OCI-LY1 (cell line): ENCODE measurements at regions not wholly inside any gene's neighbourhood (a gene's known extent, or its start where the extent isn't known, plus 50 kb on each side); places are given as distances from the start of the nearest gene placed in this dataset.

ENCODE experiments used
- H2AFZ ChIP-seq: fragments of 200-600 bp; sonication (generic), shearing (Covaris generic); 2 replicates; pipeline ENCODE4 v1.6.0; 2014; ENCODE audit warnings: antibody characterized with exemption, mild to moderate bottlenecking, low read length
- H3F3A ChIP-seq: fragments of 200-600 bp; sonication (generic), shearing (Covaris generic); 2 replicates; pipeline ENCODE4 v1.6.0; 2014; ENCODE audit warnings: mild to moderate bottlenecking, antibody characterized with exemption, low read length, moderate library complexity; ENCODE audit not compliant: insufficient read depth
- H3K27ac ChIP-seq: fragments of 200-600 bp; sonication (generic); 2 replicates; pipeline ENCODE4 v1.5.1; 2014; ENCODE audit warnings: low read length, mixed run types, mild to moderate bottlenecking, low read depth; ENCODE audit not compliant: poor library complexity, severe bottlenecking
- H3K27me3 ChIP-seq: fragments of 200-600 bp; sonication (generic); 2 replicates; pipeline ENCODE4 v1.6.0; 2014; ENCODE audit warnings: antibody characterized with exemption, mild to moderate bottlenecking, low read length, moderate library complexity; ENCODE audit not compliant: insufficient read depth
- H3K36me3 ChIP-seq: fragments of 200-600 bp; sonication (generic); 2 replicates; pipeline ENCODE4 v1.6.1; 2014; ENCODE audit warnings: mild to moderate bottlenecking, antibody characterized with exemption, low read length, moderate library complexity, mixed read lengths; ENCODE audit not compliant: insufficient read depth
- H3K4me1 ChIP-seq: fragments of 200-600 bp; sonication (generic); 2 replicates; pipeline ENCODE4 v1.5.1; 2014; ENCODE audit warnings: mild to moderate bottlenecking, low read length, moderate library complexity; ENCODE audit not compliant: insufficient read depth, severe bottlenecking
- H3K4me2 ChIP-seq: fragments of 200-600 bp; sonication (generic), shearing (Covaris generic); 2 replicates; pipeline ENCODE4 v1.6.1; 2014; ENCODE audit warnings: low read length
- H3K4me3 ChIP-seq: fragments of 200-600 bp; sonication (generic); 2 replicates; pipeline ENCODE4 v1.5.1; 2014; ENCODE audit warnings: low read length, low read depth, mild to moderate bottlenecking, mixed read lengths; ENCODE audit not compliant: poor library complexity, severe bottlenecking
- H3K79me2 ChIP-seq: fragments of 200-600 bp; shearing (Covaris generic); 2 replicates; pipeline ENCODE4 v1.6.1; 2016; ENCODE audit warnings: mixed run types, low read length, mixed read lengths; ENCODE audit not compliant: insufficient read depth
- H3K9ac ChIP-seq: fragments of 200-600 bp; sonication (generic), shearing (Covaris generic); 2 replicates; pipeline ENCODE4 v1.6.1; 2014; ENCODE audit warnings: mild to moderate bottlenecking, low read length, mixed read lengths
- H3K9me2 ChIP-seq: fragments of 200-600 bp; sonication (generic), shearing (Covaris generic); 2 replicates; pipeline ENCODE4 v1.6.1; 2014; ENCODE audit warnings: low read depth, mild to moderate bottlenecking, low read length, mixed read lengths
- H3K9me3 ChIP-seq: fragments of 200-600 bp; shearing (Covaris generic); 2 replicates; pipeline ENCODE4 v1.6.1; 2014; ENCODE audit warnings: low read length, mixed read lengths
- H4K20me1 ChIP-seq: fragments of 200-600 bp; sonication (generic), shearing (Covaris generic); 2 replicates; pipeline ENCODE4 v1.6.0; 2016; ENCODE audit warnings: mild to moderate bottlenecking, low read length; ENCODE audit not compliant: insufficient read depth
- CTCF ChIP-seq: fragments of 200-600 bp; sonication (generic), shearing (Covaris generic); IDR thresholded peaks from 2 replicates; pipeline ENCODE4 v1.5.1; 2017; ENCODE audit warnings: mild to moderate bottlenecking, antibody characterized with exemption, low read length, moderate library complexity, mixed read lengths
- EZH2 ChIP-seq: fragments of 200-600 bp; sonication (generic), shearing (Covaris generic); IDR thresholded peaks from 2 replicates; pipeline ENCODE4 v1.8.0; 2017; ENCODE audit warnings: borderline replicate concordance, mixed run types, mild to moderate bottlenecking, antibody characterized with exemption, low read length, moderate library complexity, mixed read lengths

DNA sequence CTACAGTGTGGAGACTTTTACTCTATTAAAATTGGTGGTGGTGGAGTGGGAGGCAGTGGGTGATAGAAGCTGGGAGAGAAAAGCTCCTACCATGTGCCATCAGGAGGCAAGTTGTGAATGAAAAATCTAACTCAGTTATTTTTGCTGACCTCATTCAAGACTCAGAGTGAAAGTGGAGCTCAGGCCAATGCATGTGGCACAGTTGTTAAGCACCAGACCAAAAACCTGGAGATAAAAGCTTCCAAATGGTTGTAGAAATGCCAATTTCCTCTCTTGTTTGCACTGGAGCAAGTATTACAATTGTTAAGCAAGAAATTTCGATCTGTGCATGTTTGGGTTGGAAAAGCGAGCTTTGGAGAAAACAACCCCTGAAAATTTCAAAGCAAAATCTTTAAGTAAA, 81.5 kb upstream of the PRICKLE2 start:
- no peaks in the 10 kb centered on the region for H3K9me3 ChIP-seq
- H2AFZ ChIP-seq: no peak overlapping the region
- no peaks in the 10 kb centered on the region for H3K79me2 ChIP-seq
- 0 out of 2 replicates have a peak, but pooled peaks cover 3% of the 10 kb centered on the region for H3K27me3 ChIP-seq
- H3F3A ChIP-seq: no peaks in the 10 kb centered on the region
- no peak overlapping the region for H3K4me3 ChIP-seq
- TF ChIP-seq EZH2: no peak
- TF ChIP-seq CTCF: no peak
- no peaks in the 10 kb centered on the region for H3K36me3 ChIP-seq
- no peak overlapping the region for H3K4me2 ChIP-seq
- no peaks in the 10 kb centered on the region for H4K20me1 ChIP-seq
- H3K4me1 ChIP-seq: no peaks in the 10 kb centered on the region
- no peak overlapping the region for H3K27ac ChIP-seq
- H3K9me2 ChIP-seq: no peaks in the 10 kb centered on the region
- no peak overlapping the region for H3K9ac ChIP-seq

- no peaks in the 10 kb centered on the region for H3F3A ChIP-seq
- no peak overlapping the region for H2AFZ ChIP-seq
- H3K79me2 ChIP-seq: no peaks in the 10 kb centered on the region
- H3K36me3 ChIP-seq: no peaks in the 10 kb centered on the region
- H3K27me3 ChIP-seq: 0 out of 2 replicates have a peak, but pooled peaks cover 3% of the 10 kb centered on the region
- H3K9me3 ChIP-seq: no peaks in the 10 kb centered on the region
- no peaks in the 10 kb centered on the region for H4K20me1 ChIP-seq
- H3K9me2 ChIP-seq: no peaks in the 10 kb centered on the region
- no peak overlapping the region for H3K4me2 ChIP-seq
- H3K4me3 ChIP-seq: no peak overlapping the region
- no peak overlapping the region for H3K9ac ChIP-seq
- H3K4me1 ChIP-seq: no peaks in the 10 kb centered on the region
- no peak overlapping the region for H3K27ac ChIP-seq
- TF ChIP-seq CTCF: no peak
- TF ChIP-seq EZH2: no peak
Measured at GRCh38 chr3:64305731-64306130, 80.5 kb upstream of the PRICKLE2 start.

DNA sequence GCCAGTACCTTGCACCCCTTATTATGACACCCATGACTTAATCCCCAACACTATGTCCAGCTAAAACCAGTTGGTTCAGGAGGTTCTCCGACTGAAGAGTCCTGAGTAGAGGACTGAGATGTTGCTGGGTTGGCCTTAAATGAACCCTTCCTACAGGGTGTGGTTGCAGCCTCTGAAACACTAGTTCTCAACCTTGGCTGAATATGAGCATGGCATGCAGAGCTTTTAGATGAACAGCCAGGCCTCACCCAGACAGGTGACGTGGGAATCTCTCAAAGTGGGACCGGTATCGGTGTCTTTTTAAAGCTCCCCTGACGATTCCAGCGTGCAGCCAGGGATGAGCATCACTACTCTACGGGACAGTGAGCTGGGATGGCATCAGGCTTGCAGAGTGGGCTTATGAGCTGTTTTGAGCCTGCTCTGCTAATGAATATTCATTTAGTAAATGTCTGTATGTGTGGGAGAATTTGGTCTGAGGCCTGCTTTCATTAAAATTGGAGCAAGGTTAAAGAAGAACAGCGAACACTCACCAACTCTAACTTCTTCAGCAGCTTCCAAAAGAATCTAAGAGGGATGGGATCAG, 79.7 kb upstream of the PRICKLE2 start:
- Histone ChIP-seq H3K9ac (no peak overlapping the region), H3K79me2 (no peaks in the 10 kb centered on the region), H3K4me3 (no peak overlapping the region), H3K9me2 (no peaks in the 10 kb centered on the region), H3K27me3 (0 out of 2 replicates have a peak, but pooled peaks cover 3% of the 10 kb centered on the region), H3K36me3 (no peaks in the 10 kb centered on the region), H3K4me1 (no peaks in the 10 kb centered on the region), H3F3A (no peaks in the 10 kb centered on the region), H2AFZ (no peak overlapping the region), H4K20me1 (no peaks in the 10 kb centered on the region), H3K9me3 (no peaks in the 10 kb centered on the region), H3K4me2 (no peak overlapping the region), H3K27ac (no peak overlapping the region)
- TF ChIP-seq EZH2: no peak
- no peak for TF ChIP-seq CTCF
